ENCODE measurements at regions not wholly inside any gene's neighbourhood (a gene's known extent, or its start where the extent isn't known, plus 50 kb on each side); places are given as distances from the start of the nearest gene placed in this dataset.

DNA sequence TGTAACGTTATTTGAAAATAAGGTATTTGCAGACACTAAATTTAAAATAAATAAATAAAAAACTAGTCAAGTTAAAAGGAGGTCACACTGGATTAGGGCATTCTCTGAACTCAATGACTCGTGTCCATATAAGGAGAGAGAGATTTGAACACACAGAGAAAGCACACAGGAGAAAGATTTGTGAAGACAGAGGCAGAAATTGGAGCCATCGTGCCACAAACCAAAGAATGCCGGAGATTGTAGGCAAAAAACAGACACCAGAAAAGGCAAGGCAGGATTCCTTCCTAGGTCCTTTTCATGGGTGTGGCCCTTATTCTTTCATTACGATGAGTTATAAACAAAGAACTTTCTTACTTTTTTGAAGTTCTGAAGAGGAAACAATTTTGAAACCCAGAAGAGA is 981.5 kb downstream of the DCDC2C start:
- no peak for TF ChIP-seq EZH2 (IDR thresholded peaks at IDR 0.05; ENCODE audit: borderline replicate concordance, low read depth, low read length, severe bottlenecking)
- TF ChIP-seq, protein P1, sequence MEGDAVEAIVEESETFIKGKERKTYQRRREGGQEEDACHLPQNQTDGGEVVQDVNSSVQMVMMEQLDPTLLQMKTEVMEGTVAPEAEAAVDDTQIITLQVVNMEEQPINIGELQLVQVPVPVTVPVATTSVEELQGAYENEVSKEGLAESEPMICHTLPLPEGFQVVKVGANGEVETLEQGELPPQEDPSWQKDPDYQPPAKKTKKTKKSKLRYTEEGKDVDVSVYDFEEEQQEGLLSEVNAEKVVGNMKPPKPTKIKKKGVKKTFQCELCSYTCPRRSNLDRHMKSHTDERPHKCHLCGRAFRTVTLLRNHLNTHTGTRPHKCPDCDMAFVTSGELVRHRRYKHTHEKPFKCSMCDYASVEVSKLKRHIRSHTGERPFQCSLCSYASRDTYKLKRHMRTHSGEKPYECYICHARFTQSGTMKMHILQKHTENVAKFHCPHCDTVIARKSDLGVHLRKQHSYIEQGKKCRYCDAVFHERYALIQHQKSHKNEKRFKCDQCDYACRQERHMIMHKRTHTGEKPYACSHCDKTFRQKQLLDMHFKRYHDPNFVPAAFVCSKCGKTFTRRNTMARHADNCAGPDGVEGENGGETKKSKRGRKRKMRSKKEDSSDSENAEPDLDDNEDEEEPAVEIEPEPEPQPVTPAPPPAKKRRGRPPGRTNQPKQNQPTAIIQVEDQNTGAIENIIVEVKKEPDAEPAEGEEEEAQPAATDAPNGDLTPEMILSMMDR (IDR thresholded peaks at IDR 0.05; ENCODE audit: borderline replicate concordance, extremely low read depth, low read length, poor library complexity, severe bottlenecking): no peak
- no peaks in the 10 kb centered on the region for H3K27me3 ChIP-seq (ENCODE audit: insufficient read depth, low read length, poor library complexity)
- DNase-seq: no peak
- H3K9me3 ChIP-seq (ENCODE audit: insufficient read depth, low read length, severe bottlenecking): no peaks in the 10 kb centered on the region
- H3K27ac ChIP-seq (ENCODE audit: low read length): no peak overlapping the region
- no peaks in the 10 kb centered on the region for H4K20me1 ChIP-seq (ENCODE audit: insufficient read depth, low read length)
- no peak overlapping the region for H3K4me3 ChIP-seq (ENCODE audit: low read depth in 1 of 2, low read length in 2 of 2)
- no peak overlapping the region for H3K4me2 ChIP-seq (ENCODE audit: insufficient read depth, low read length)
- no peaks in the 10 kb centered on the region for H3K4me1 ChIP-seq (ENCODE audit: insufficient read depth, low read length)
- H3K36me3 ChIP-seq (ENCODE audit: insufficient read depth, low read length): no peaks in the 10 kb centered on the region
- no peaks in the 10 kb centered on the region for H3K79me2 ChIP-seq (ENCODE audit: insufficient read depth, low read length)
- H2AFZ ChIP-seq (ENCODE audit: low read depth, low read length): no peak overlapping the region
- ATAC-seq (ENCODE audit: insufficient read depth, low read depth): no peak
- H3K9ac ChIP-seq (ENCODE audit: low read depth, low read length): no peak overlapping the region

DNA sequence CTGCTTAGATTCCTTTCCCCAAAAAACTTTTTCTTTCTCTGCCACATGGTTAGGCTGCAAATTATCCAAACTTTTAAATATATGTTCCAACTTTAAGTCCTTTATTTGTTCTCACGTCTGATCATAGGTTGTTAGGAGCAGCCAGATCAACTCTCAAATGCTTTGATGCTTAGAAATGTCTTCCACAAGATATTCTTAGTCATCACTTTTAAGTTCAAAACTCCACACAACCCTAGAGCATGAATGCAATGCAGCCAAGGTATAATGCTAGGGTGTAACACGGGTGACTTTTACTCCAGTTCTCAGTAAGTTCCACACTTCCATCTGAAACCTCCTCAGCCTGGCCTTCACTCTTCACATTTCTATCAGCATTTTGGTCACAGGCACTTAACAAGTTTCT is 987.5 kb downstream of the DCDC2C start:
- no peak overlapping the region for H2AFZ ChIP-seq (ENCODE audit: low read depth, low read length)
- TF ChIP-seq, protein P1 (IDR thresholded peaks at IDR 0.05; ENCODE audit: borderline replicate concordance, extremely low read depth, low read length, poor library complexity, severe bottlenecking): no peak
- no peak for TF ChIP-seq EZH2 (IDR thresholded peaks at IDR 0.05; ENCODE audit: borderline replicate concordance, low read depth, low read length, severe bottlenecking)
- no peaks in the 10 kb centered on the region for H3K36me3 ChIP-seq (ENCODE audit: insufficient read depth, low read length)
- no peaks in the 10 kb centered on the region for H3K9me3 ChIP-seq (ENCODE audit: insufficient read depth, low read length, severe bottlenecking)
- no peak overlapping the region for H3K27ac ChIP-seq (ENCODE audit: low read length)
- no peak overlapping the region for H3K4me3 ChIP-seq (ENCODE audit: low read depth in 1 of 2, low read length in 2 of 2)
- DNase-seq (no peak), ATAC-seq (ENCODE audit: insufficient read depth, low read depth) (no peak)
- H3K4me2 ChIP-seq (ENCODE audit: insufficient read depth, low read length): no peak overlapping the region
- no peaks in the 10 kb centered on the region for H4K20me1 ChIP-seq (ENCODE audit: insufficient read depth, low read length)
- H3K27me3 ChIP-seq (ENCODE audit: insufficient read depth, low read length, poor library complexity): no peaks in the 10 kb centered on the region
- peaks cover 14% of the 10 kb centered on the region for H3K4me1 ChIP-seq (ENCODE audit: insufficient read depth, low read length)
- H3K79me2 ChIP-seq (ENCODE audit: insufficient read depth, low read length): no peaks in the 10 kb centered on the region
- no peak overlapping the region for H3K9ac ChIP-seq (ENCODE audit: low read depth, low read length)

DNA sequence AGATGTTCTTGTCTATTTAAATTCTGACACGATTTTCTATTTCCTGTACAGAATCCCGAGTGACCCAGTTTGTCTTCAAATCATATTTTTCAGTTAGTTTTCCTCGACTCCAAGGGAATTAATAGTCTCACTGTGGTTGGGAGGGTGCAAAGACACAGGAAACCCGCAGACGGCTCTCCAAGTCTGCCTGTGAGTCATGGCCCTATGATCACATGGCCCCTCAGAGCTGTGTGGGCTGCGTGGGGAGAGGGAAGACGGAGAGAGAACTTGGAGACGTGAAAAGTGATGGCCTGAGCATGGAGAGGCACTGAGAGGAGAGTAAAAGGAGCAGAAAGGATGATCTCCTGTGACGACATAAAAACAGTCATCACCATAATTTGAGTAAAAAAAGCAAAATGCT is 989.9 kb downstream of the DCDC2C start:
- no peaks in the 10 kb centered on the region for H4K20me1 ChIP-seq (ENCODE audit: insufficient read depth, low read length)
- no peak overlapping the region for H2AFZ ChIP-seq (ENCODE audit: low read depth, low read length)
- peak overlapping the region; percentile 28 for H3K27ac ChIP-seq (ENCODE audit: low read length)
- DNase-seq (peak; percentile 42), ATAC-seq (ENCODE audit: insufficient read depth, low read depth) (peak; percentile 89)
- H3K27me3 ChIP-seq (ENCODE audit: insufficient read depth, low read length, poor library complexity): no peaks in the 10 kb centered on the region
- TF ChIP-seq, protein P1 (IDR thresholded peaks at IDR 0.05; ENCODE audit: borderline replicate concordance, extremely low read depth, low read length, poor library complexity, severe bottlenecking): no peak
- no peak for TF ChIP-seq EZH2 (IDR thresholded peaks at IDR 0.05; ENCODE audit: borderline replicate concordance, low read depth, low read length, severe bottlenecking)
- H3K9ac ChIP-seq (ENCODE audit: low read depth, low read length): no peak overlapping the region
- H3K36me3 ChIP-seq (ENCODE audit: insufficient read depth, low read length): no peaks in the 10 kb centered on the region
- no peak overlapping the region for H3K4me3 ChIP-seq (ENCODE audit: low read depth in 1 of 2, low read length in 2 of 2)
- H3K79me2 ChIP-seq (ENCODE audit: insufficient read depth, low read length): no peaks in the 10 kb centered on the region
- H3K4me1 ChIP-seq (ENCODE audit: insufficient read depth, low read length): peaks cover 14% of the 10 kb centered on the region
- no peaks in the 10 kb centered on the region for H3K9me3 ChIP-seq (ENCODE audit: insufficient read depth, low read length, severe bottlenecking)
- H3K4me2 ChIP-seq (ENCODE audit: insufficient read depth, low read length): 0 out of 2 replicates have a peak overlapping the region, but pooled peaks have one; percentile 21

Data from DND-41 (cell line).